SH-SY5Y (cell line): ENCODE measurements at regions not wholly inside any gene's neighbourhood (a gene's known extent, or its start where the extent isn't known, plus 50 kb on each side); places are given as distances from the start of the nearest gene placed in this dataset.

Source experiments
- GATA2 ChIP-seq: IDR thresholded peaks from 2 replicates; pipeline ENCODE4 v1.6.1; 2011; ENCODE audit warnings: mild to moderate bottlenecking, low read depth, low read length
- GATA3 ChIP-seq: IDR thresholded peaks from 2 replicates; pipeline ENCODE4 v1.6.1; 2011; ENCODE audit warnings: low read depth, mild to moderate bottlenecking, low read length, moderate library complexity

DNA sequence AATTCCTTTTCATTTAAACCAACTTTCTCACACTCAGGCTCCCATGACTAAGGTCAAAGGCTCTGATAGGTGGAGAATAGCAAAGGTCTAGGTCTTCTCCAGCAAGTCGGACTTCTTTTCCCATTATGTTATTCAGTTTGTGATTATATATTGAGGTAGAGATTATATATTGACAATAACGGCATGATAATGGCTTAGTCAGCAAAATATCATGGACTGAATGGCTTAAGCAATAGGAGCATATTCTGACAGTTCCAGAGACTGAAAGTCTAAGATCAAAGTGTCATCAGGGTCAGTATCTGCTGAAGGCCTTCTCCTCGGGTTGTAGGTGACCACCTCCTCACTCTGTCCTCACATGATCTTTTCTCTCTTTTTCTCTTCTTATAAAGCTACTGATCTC lies 1251.4 kb downstream of the ROBO1 start:
- TF ChIP-seq GATA2 (no peak), GATA3 (no peak)
